Panc1 (cell line): ENCODE measurements at regions not wholly inside any gene's neighbourhood (a gene's known extent, or its start where the extent isn't known, plus 50 kb on each side); places are given as distances from the start of the nearest gene placed in this dataset.

Source experiments
- ATAC-seq: fragments of 200-7000 bp; cut with Tn5 transposase; 2 replicates; pipeline ENCODE4 v1.9.1; 2020; ENCODE audit warnings: mild to moderate bottlenecking, moderate library complexity
- BruUV-seq: library from RNA; stranded (reverse); fragments of 400-500 nt; replicated peaks from 2 replicates; lab custom pipeline; 2021; lab: Mats Ljungman, UMichigan
- CTCF ChIA-PET: fragments of 300-600 bp; sonication (Branson Sonifier 250); formaldehyde crosslinking; loops from one replicate; lab custom pipeline; 2022; ENCODE audit warnings: antibody characterized with exemption; lab: Charles Lee
- POLR2A ChIA-PET: fragments of 300-600 bp; sonication (Branson Sonifier 250); formaldehyde crosslinking; loops from one replicate; lab custom pipeline; 2022; ENCODE audit warnings: antibody characterized with exemption; lab: Charles Lee
- DNase-seq: peaks from one replicate; pipeline ENCODE4 v3.0.0-alpha.2; 2010; ENCODE audit warnings: low read depth, low spot score
- H3K27ac ChIP-seq: 2 replicates; pipeline ENCODE4 v1.5.1; 2011; ENCODE audit warnings: mild to moderate bottlenecking, low read length, inconsistent platforms
- H3K27me3 ChIP-seq: fragments of 200-500 bp; sonication (Bioruptor generic); 2 replicates; pipeline ENCODE4 v1.6.0; 2014; ENCODE audit warnings: low read length, inconsistent platforms; ENCODE audit not compliant: control insufficient read depth, insufficient read depth
- H3K36me3 ChIP-seq: fragments of 200-500 bp; sonication (Bioruptor generic); 2 replicates; pipeline ENCODE4 v1.5.1; 2014; ENCODE audit warnings: inconsistent platforms, mild to moderate bottlenecking, low read length, moderate library complexity; ENCODE audit not compliant: control insufficient read depth, insufficient read depth
- H3K4me1 ChIP-seq: 2 replicates; pipeline ENCODE4 v1.5.1; 2011; ENCODE audit warnings: inconsistent platforms, mild to moderate bottlenecking, low read length, moderate library complexity; ENCODE audit not compliant: control insufficient read depth, insufficient read depth
- H3K4me3 ChIP-seq, 2 experiments: 2 replicates each; pipeline ENCODE4 v1.5.1; 2011 to 2012; ENCODE audit warnings: low read depth in 2 of 2, low read length in 2 of 2, mild to moderate bottlenecking in 2 of 2, inconsistent platforms in 1 of 2, moderate library complexity in 1 of 2
- H3K9me3 ChIP-seq: fragments of 200-500 bp; sonication (Bioruptor generic); 2 replicates; pipeline ENCODE4 v1.5.1; 2014; ENCODE audit warnings: low read depth, mild to moderate bottlenecking, inconsistent platforms, low read length, moderate library complexity; ENCODE audit not compliant: control insufficient read depth, insufficient read depth
- CTCF ChIP-seq: fragments of 450-650 bp; IDR thresholded peaks from 2 replicates; pipeline ENCODE4 v1.5.1; 2017; ENCODE audit warnings: mild to moderate bottlenecking
- POLR2AphosphoS5 ChIP-seq: IDR thresholded peaks from 2 replicates; pipeline ENCODE4 v1.6.1; 2012; ENCODE audit warnings: mild to moderate bottlenecking, low read depth, low read length, moderate library complexity
- SIN3A ChIP-seq: IDR thresholded peaks from 2 replicates; pipeline ENCODE4 v1.6.1; 2012; ENCODE audit warnings: low read depth, mild to moderate bottlenecking, low read length, moderate library complexity, borderline replicate concordance; ENCODE audit not compliant: insufficient read depth
- TCF7L2 ChIP-seq: IDR thresholded peaks from 2 replicates; pipeline ENCODE4 v1.6.1; 2011; ENCODE audit warnings: mild to moderate bottlenecking, low read depth, low read length, inconsistent platforms
- in situ Hi-C: cut with HindIII; loops from 2 replicates; pipeline ENCODE4 v1.10.0; 2016; ENCODE audit warnings: low sequenced_read_pairs, low pct_unique_long_range_greater_than_20kb
- intact Hi-C: fragments of 100-400 bp; cut with micrococcal nuclease; formaldehyde crosslinking; loops from one replicate; pipeline ENCODE4 v1.10.0; 2022; ENCODE audit not compliant: unreplicated experiment
- TF ChIP-seq, protein P1 (sequence below), 2 experiments: IDR thresholded peaks; 2 replicates each; pipeline ENCODE4 v1.6.1; 2011 to 2012; ENCODE audit warnings: low read depth in 2 of 2, control low read depth in 1 of 2, low read length in 1 of 2, mild to moderate bottlenecking in 1 of 2, moderate library complexity in 1 of 2; ENCODE audit not compliant: insufficient read depth in 1 of 2

DNA sequence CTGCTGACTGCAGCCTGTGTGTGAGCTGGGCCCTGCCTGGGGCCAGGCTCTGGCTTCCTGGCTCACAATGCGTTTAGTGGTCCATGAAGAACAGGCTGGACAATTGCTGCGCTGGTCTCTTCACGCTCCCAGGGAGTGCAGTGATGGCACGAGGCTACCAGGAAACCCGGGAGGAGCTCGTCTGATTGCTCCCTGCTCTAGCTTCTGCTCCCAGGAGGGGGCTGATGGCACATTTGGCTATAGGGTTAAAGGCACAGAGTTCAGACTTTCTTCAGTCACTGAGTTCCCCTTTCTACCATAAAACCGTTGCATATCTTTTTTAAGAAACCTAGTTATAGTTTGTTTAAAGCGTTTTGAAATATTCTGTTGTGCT lies 60.1 kb downstream of the KCNF1 start:
- H3K36me3 ChIP-seq, result no peaks in the 10 kb centered on the region
- H3K4me1 ChIP-seq, result no peaks in the 10 kb centered on the region
- CTCF ChIA-PET, result no interaction called here
- no peak overlapping the region for H3K27ac ChIP-seq
- no peak for TF ChIP-seq POLR2AphosphoS5
- ATAC-seq (no peak), DNase-seq (no peak)
- intact Hi-C loops (no loop called here), in situ Hi-C loops (no loop called here)
- BruUV-seq, result no TSS peak
- POLR2A ChIA-PET, result no interaction called here
- no peaks in the 10 kb centered on the region for H3K9me3 ChIP-seq
- H3K4me3 ChIP-seq, result no peak overlapping the region
- 0 out of 2 replicates have a peak, but pooled peaks cover 2% of the 10 kb centered on the region for H3K27me3 ChIP-seq

DNA sequence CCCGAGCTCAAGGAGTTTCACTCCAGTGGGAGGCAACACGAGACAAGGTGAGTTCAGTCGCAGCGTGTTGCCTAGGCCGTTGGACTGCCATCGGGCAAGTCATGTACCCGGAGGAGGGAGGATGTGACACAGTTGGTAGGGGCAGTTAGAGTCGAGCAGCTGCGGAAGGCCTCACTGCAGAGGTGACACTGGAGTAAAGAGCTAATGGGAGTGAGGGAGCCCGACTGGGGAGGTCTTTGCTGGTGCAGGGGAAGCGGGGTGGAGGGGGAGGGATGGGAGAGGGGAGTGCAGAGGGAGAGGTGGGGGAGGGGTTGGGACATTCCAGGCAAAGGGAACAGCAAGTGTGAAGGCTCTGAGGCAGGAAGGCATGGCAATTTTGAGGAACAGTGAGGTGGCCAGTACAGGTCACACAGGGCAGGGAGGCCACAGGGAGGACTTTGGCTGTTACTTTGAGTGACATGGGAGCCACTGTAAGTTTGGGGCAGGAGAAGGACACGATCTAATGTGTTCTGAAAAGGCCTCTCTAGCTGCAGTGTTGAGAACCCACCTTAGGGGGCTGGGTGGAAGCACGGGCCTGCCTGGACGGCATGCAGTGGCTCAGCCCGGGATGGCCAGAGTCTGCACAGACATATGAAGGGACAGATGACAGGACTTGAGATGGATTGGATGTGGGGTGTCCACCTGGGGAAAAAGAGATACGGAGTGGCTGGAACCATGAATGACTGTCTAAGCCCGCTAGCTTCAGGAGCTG lies 61.1 kb downstream of the KCNF1 start:
- Histone ChIP-seq H3K36me3 (no peaks in the 10 kb centered on the region), H3K27ac (no peak overlapping the region), H3K4me3 (no peak overlapping the region), H3K4me1 (no peaks in the 10 kb centered on the region), H3K9me3 (no peaks in the 10 kb centered on the region), H3K27me3 (0 out of 2 replicates have a peak, but pooled peaks cover 2% of the 10 kb centered on the region)
- ChIA-PET CTCF (no interaction called here), POLR2A (no interaction called here)
- TF ChIP-seq, protein P1, sequence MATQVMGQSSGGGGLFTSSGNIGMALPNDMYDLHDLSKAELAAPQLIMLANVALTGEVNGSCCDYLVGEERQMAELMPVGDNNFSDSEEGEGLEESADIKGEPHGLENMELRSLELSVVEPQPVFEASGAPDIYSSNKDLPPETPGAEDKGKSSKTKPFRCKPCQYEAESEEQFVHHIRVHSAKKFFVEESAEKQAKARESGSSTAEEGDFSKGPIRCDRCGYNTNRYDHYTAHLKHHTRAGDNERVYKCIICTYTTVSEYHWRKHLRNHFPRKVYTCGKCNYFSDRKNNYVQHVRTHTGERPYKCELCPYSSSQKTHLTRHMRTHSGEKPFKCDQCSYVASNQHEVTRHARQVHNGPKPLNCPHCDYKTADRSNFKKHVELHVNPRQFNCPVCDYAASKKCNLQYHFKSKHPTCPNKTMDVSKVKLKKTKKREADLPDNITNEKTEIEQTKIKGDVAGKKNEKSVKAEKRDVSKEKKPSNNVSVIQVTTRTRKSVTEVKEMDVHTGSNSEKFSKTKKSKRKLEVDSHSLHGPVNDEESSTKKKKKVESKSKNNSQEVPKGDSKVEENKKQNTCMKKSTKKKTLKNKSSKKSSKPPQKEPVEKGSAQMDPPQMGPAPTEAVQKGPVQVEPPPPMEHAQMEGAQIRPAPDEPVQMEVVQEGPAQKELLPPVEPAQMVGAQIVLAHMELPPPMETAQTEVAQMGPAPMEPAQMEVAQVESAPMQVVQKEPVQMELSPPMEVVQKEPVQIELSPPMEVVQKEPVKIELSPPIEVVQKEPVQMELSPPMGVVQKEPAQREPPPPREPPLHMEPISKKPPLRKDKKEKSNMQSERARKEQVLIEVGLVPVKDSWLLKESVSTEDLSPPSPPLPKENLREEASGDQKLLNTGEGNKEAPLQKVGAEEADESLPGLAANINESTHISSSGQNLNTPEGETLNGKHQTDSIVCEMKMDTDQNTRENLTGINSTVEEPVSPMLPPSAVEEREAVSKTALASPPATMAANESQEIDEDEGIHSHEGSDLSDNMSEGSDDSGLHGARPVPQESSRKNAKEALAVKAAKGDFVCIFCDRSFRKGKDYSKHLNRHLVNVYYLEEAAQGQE (IDR thresholded peaks at IDR 0.05; ENCODE audit: insufficient read depth in 1 of 2, low read depth in 2 of 2, low read length in 1 of 2), result no peak
- no peak for TF ChIP-seq SIN3A
- no peak for TF ChIP-seq CTCF
- no peak for TF ChIP-seq POLR2AphosphoS5
- no peak for TF ChIP-seq TCF7L2
- in situ Hi-C loops, result no loop called here
- intact Hi-C loops, result no loop called here
- BruUV-seq, result no TSS peak
- ATAC-seq (no peak), DNase-seq (no peak)

GRCh38 chr2:10973766-10974165 lies 62.0 kb downstream of the KCNF1 start:
- intact Hi-C loops, result no loop called here
- H3K36me3 ChIP-seq, result no peaks in the 10 kb centered on the region
- ATAC-seq (no peak), DNase-seq (no peak)
- no TSS peak for BruUV-seq
- H3K9me3 ChIP-seq, result no peaks in the 10 kb centered on the region
- CTCF ChIA-PET, result no interaction called here
- H3K4me1 ChIP-seq, result no peaks in the 10 kb centered on the region
- H3K27ac ChIP-seq, result no peak overlapping the region
- TF ChIP-seq, protein P1 (IDR thresholded peaks at IDR 0.05; ENCODE audit: insufficient read depth in 1 of 2, low read depth in 2 of 2, low read length in 1 of 2), result no peak
- TF ChIP-seq SIN3A, result no peak
- no peak overlapping the region for H3K4me3 ChIP-seq
- POLR2A ChIA-PET, result no interaction called here
- 0 out of 2 replicates have a peak, but pooled peaks cover 2% of the 10 kb centered on the region for H3K27me3 ChIP-seq
- in situ Hi-C loops, result no loop called here
